ENCODE measurements at regions not wholly inside any gene's neighbourhood (a gene's known extent, or its start where the extent isn't known, plus 50 kb on each side); places are given as distances from the start of the nearest gene placed in this dataset.

DNA sequence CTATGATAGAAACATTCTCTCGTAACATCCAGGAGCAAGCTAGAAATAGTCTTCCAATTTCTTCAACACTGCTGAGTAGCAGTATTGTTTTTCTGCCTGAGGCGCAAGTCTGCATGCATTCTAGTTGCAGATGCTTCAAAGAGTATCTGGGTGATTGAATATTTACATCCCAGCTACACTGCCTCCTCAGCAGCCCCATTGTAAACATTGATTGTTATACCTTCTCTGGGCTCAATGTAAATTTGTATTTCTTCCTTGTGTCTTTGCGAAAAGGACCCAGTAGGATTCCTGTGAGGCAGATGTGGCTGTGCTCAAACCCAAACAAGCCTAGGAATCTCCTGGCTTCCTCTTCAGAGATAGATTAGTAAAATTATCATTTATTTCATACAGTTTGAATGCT, 320.7 kb downstream of the CDC14C start:
- no peak for ATAC-seq (ENCODE audit: low FRiP score)
- DNase-seq (ENCODE audit: low spot score), result no peak
- TF ChIP-seq, protein P1, sequence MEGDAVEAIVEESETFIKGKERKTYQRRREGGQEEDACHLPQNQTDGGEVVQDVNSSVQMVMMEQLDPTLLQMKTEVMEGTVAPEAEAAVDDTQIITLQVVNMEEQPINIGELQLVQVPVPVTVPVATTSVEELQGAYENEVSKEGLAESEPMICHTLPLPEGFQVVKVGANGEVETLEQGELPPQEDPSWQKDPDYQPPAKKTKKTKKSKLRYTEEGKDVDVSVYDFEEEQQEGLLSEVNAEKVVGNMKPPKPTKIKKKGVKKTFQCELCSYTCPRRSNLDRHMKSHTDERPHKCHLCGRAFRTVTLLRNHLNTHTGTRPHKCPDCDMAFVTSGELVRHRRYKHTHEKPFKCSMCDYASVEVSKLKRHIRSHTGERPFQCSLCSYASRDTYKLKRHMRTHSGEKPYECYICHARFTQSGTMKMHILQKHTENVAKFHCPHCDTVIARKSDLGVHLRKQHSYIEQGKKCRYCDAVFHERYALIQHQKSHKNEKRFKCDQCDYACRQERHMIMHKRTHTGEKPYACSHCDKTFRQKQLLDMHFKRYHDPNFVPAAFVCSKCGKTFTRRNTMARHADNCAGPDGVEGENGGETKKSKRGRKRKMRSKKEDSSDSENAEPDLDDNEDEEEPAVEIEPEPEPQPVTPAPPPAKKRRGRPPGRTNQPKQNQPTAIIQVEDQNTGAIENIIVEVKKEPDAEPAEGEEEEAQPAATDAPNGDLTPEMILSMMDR (IDR thresholded peaks at IDR 0.05), result no peak

DNA sequence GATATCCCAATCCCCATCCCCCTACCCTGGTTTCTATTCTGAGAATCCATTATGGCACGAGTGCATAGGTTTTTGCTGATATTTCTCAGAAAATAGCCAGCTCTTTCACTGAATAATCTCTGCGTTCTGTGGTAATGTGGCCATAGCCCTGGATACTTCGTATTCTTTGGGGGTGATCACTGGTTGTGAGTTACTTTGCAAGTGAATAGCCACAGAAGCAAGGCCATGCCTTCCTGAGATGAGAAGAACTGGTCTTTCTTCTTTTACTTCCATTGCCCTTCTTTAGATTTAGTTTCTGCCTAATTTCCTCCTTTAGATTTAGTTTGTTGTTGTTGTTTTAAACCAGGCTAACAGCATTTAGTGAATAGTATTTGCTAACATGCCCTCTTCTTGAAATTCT, 323.4 kb downstream of the CDC14C start:
- no peak for DNase-seq (ENCODE audit: low spot score)
- ATAC-seq (ENCODE audit: low FRiP score), result no peak
- TF ChIP-seq, protein P1 (IDR thresholded peaks at IDR 0.05), result no peak

DNA sequence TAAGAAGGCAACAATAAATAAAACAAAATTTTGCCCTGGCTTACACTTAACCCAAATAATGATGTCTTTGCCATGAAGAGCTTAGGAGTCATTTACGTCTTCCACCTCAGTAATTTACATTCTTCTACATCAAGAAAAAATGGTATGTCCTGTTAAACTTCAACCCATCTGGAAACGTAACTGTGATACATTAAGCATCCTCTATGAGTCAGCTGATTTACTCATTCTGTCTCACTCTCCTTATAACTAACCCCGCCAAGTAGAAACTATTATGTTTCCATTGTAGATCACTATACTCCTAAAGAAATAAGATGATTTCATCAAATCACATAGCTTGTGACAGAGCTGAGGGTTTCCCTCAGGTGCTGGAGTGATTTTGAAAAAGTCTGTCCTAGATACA, 330.7 kb downstream of the CDC14C start:
- TF ChIP-seq, protein P1 (IDR thresholded peaks at IDR 0.05), result no peak
- ATAC-seq (ENCODE audit: low FRiP score) (no peak), DNase-seq (ENCODE audit: low spot score) (no peak)

DNA sequence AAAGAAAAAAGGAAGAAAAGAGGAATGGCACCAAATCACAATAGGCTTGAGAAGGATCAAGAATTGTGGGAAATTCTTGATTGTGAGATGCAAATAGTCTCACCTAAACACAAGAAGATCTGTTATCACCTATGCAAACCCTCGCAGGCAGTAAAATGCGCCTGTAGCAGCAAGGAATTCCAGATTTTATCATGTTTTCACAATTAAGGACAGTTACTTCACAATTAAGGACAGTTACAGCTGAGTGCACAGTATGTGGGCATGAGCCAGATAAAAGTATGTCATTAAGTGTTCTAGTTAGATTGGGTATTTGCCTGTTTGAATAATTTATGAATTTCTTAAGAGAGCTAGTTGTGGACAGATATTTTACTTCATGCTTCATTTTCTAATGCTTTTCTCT, 336.2 kb downstream of the CDC14C start:
- TF ChIP-seq, protein P1 (IDR thresholded peaks at IDR 0.05), result no peak
- DNase-seq (ENCODE audit: low spot score), result no peak
- no peak for ATAC-seq (ENCODE audit: low FRiP score)

DNA sequence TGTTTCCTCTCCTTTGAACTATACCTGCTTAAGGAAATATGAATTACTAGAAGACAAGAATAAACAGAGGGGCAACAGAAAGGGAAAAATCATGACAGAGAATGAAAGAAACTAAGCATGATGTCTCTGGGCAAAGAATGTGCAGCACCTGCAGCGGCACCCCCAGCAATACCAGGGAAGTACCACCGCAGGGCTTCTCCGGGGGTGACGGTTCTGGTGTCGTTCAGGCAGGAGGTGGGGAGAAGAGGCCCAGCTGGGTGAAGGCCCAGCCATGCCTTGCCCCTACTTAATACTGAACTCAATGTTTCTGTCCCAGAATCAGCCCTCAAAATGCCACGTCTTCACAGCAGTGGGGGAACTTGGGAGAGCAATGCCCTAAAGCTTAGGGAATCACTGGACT, 337.6 kb downstream of the CDC14C start:
- TF ChIP-seq, protein P1 (IDR thresholded peaks at IDR 0.05), result no peak
- ATAC-seq (ENCODE audit: low FRiP score), result no peak

DNA sequence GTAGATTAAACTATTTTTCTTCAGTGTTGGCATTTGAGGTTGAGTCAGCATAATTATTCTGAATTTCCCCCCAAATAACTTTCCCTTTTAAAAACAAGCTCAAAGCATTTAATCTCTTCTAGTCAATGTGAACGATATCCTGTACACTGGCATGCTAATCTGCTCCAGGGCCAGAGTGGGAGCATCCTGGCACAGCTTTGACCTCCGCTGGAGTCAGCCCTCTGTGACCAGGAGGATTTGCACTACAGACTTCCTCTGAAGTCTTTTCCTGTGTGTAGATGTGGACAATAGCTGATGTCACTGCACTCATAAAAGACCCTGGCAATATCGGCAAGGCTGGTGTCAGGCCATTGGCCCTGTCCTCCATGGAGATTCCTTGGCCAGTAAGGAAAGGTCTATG, 340.2 kb downstream of the CDC14C start:
- TF ChIP-seq, protein P1 (IDR thresholded peaks at IDR 0.05), result no peak
- DNase-seq (ENCODE audit: low spot score), result no peak
- no peak for ATAC-seq (ENCODE audit: low FRiP score)

More for the DNA sequence above, 337.6 kb downstream of the CDC14C start:
- no peak for DNase-seq (ENCODE audit: low spot score)

DNA sequence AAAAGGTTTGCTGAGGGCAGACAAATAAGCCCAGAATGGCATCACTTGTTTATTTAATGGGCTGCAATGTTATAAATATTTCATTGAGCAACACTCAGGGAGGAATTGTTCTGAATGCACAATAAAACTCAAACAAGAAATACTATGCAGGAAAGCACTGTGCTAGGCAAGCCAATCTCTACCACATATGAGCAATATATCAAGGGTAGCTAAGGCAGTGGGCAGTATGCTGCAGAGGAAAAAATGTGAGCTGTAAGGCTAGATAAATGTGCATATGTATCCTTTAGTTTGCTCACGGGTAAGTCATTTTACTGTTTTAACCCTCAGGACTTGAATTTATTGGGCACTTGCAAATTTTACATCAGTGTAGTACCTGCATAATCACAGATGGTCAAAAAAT, 349.6 kb downstream of the CDC14C start:
- DNase-seq (ENCODE audit: low spot score) (no peak), ATAC-seq (ENCODE audit: low FRiP score) (no peak)

More for the DNA sequence above, 349.6 kb downstream of the CDC14C start:
- TF ChIP-seq, protein P1 (IDR thresholded peaks at IDR 0.05), result no peak

Data from omental fat pad (tissue), 3 donors.